Vagina (tissue), 2 donors: ENCODE measurements at regions not wholly inside any gene's neighbourhood (a gene's known extent, or its start where the extent isn't known, plus 50 kb on each side); places are given as distances from the start of the nearest gene placed in this dataset.

Experiments used
- DNase-seq, 2 donors: peaks; one replicate each; pipeline ENCODE4 v3.0.0-alpha.2; 2017; ENCODE audit errors: extremely low spot score in 2 of 2
- H3K27ac ChIP-seq: fragments of 200-600 bp; sonication (generic); one replicate; pipeline ENCODE4 v1.5.1; 2019
- H3K27me3 ChIP-seq: fragments of 200-600 bp; sonication (generic); one replicate; pipeline ENCODE4 v1.5.1; 2019
- H3K36me3 ChIP-seq, 2 donors: fragments of 200-600 bp; sonication (generic); one replicate each; pipeline ENCODE4 v1.5.1; 2017 to 2019
- H3K4me1 ChIP-seq: fragments of 200-600 bp; sonication (generic); one replicate; pipeline ENCODE4 v1.5.1; 2019
- H3K4me3 ChIP-seq, 2 donors: fragments of 200-600 bp; sonication (generic); 1 replicate in 1 of 2; 2 replicates in 1 of 2; pipeline ENCODE4 v1.5.1; 2016 to 2019
- H3K9me3 ChIP-seq: fragments of 200-600 bp; sonication (generic); one replicate; pipeline ENCODE4 v1.5.1; 2019
- CTCF ChIP-seq, 3 experiments: fragments of 450-650 bp in 2 of 3; fragments of 200-600 bp in 1 of 3; sonication (generic) in 1 of 3; IDR thresholded peaks; one replicate each; pipeline ENCODE4 v1.5.1; 2017 to 2019; ENCODE audit warnings: antibody characterized with exemption in 3 of 3, mild to moderate bottlenecking in 2 of 3, moderate library complexity in 2 of 3
- POLR2A ChIP-seq, 2 donors: fragments of 450-650 bp; IDR thresholded peaks; one replicate each; pipeline ENCODE4 v1.6.1; 2017; ENCODE audit warnings: antibody characterized with exemption in 2 of 2, mild to moderate bottlenecking in 2 of 2, moderate library complexity in 2 of 2
- POLR2AphosphoS5 ChIP-seq, 2 donors: sonication (generic); formaldehyde crosslinking; IDR thresholded peaks; one replicate each; pipeline ENCODE4 v1.9.0; 2017; ENCODE audit warnings: antibody characterized with exemption in 2 of 2, mild to moderate bottlenecking in 2 of 2, low read depth in 1 of 2; ENCODE audit not compliant: insufficient read depth in 1 of 2
- intact Hi-C: fragments of 100-400 bp; cut with DNase I; formaldehyde crosslinking; loops from one replicate; pipeline ENCODE4 v1.15.1; 2023

GRCh38 chr2:133955169-133955568 lies 298.7 kb upstream of the MGAT5 start:
- H3K27ac ChIP-seq = no peak overlapping the region
- no peak overlapping the region for H3K4me3 ChIP-seq
- no peaks in the 10 kb centered on the region for H3K4me1 ChIP-seq
- TF ChIP-seq POLR2AphosphoS5 (IDR thresholded peaks at IDR 0.05; ENCODE audit: insufficient read depth in 1 of 2, low read depth in 1 of 2) (no peak), CTCF (IDR thresholded peaks at IDR 0.05) (no peak), POLR2A (IDR thresholded peaks at IDR 0.05) (no peak)
- intact Hi-C loops = no loop called here
- no peaks in the 10 kb centered on the region for H3K36me3 ChIP-seq
- no peak for DNase-seq
- H3K9me3 ChIP-seq = no peaks in the 10 kb centered on the region
- no peaks in the 10 kb centered on the region for H3K27me3 ChIP-seq

GRCh38 chr2:133956434-133956935 lies 297.4 kb upstream of the MGAT5 start:
- H3K27ac ChIP-seq = no peak overlapping the region
- DNase-seq = no peak
- no peaks in the 10 kb centered on the region for H3K4me1 ChIP-seq
- intact Hi-C loops = no loop called here
- no peaks in the 10 kb centered on the region for H3K27me3 ChIP-seq
- H3K4me3 ChIP-seq = no peak overlapping the region
- H3K36me3 ChIP-seq = no peaks in the 10 kb centered on the region
- no peaks in the 10 kb centered on the region for H3K9me3 ChIP-seq
- TF ChIP-seq CTCF (IDR thresholded peaks at IDR 0.05) = no peak
- TF ChIP-seq POLR2AphosphoS5 (IDR thresholded peaks at IDR 0.05; ENCODE audit: insufficient read depth in 1 of 2, low read depth in 1 of 2) = no peak
- TF ChIP-seq POLR2A (IDR thresholded peaks at IDR 0.05) = no peak

- no peaks in the 10 kb centered on the region for H3K27me3 ChIP-seq
- no peak overlapping the region for H3K4me3 ChIP-seq
- no peaks in the 10 kb centered on the region for H3K9me3 ChIP-seq
- H3K36me3 ChIP-seq = no peaks in the 10 kb centered on the region
- no peaks in the 10 kb centered on the region for H3K4me1 ChIP-seq
- H3K27ac ChIP-seq = no peak overlapping the region
- DNase-seq = no peak
- intact Hi-C loops = no loop called here
- TF ChIP-seq POLR2A (IDR thresholded peaks at IDR 0.05) (no peak), POLR2AphosphoS5 (IDR thresholded peaks at IDR 0.05; ENCODE audit: insufficient read depth in 1 of 2, low read depth in 1 of 2) (no peak), CTCF (IDR thresholded peaks at IDR 0.05) (no peak)
Measured at GRCh38 chr2:133957724-133958480, 296.0 kb upstream of the MGAT5 start.

GRCh38 chr2:133959066-133959465 lies 294.8 kb upstream of the MGAT5 start:
- TF ChIP-seq POLR2AphosphoS5 (IDR thresholded peaks at IDR 0.05; ENCODE audit: insufficient read depth in 1 of 2, low read depth in 1 of 2) (no peak), CTCF (IDR thresholded peaks at IDR 0.05) (no peak)
- no peak overlapping the region for H3K4me3 ChIP-seq
- intact Hi-C loops = no loop called here
- no peaks in the 10 kb centered on the region for H3K9me3 ChIP-seq
- H3K27me3 ChIP-seq = no peaks in the 10 kb centered on the region
- no peaks in the 10 kb centered on the region for H3K36me3 ChIP-seq
- DNase-seq = no peak
- no peaks in the 10 kb centered on the region for H3K4me1 ChIP-seq
- H3K27ac ChIP-seq = no peak overlapping the region

- Histone ChIP-seq H3K4me3 (no peak overlapping the region), H3K4me1 (no peaks in the 10 kb centered on the region), H3K27me3 (no peaks in the 10 kb centered on the region), H3K27ac (no peak overlapping the region), H3K9me3 (no peaks in the 10 kb centered on the region), H3K36me3 (no peaks in the 10 kb centered on the region)
- no peak for DNase-seq
- TF ChIP-seq POLR2A (IDR thresholded peaks at IDR 0.05) (no peak), POLR2AphosphoS5 (IDR thresholded peaks at IDR 0.05; ENCODE audit: insufficient read depth in 1 of 2, low read depth in 1 of 2) (no peak), CTCF (IDR thresholded peaks at IDR 0.05) (no peak)
- intact Hi-C loops = no loop called here
Measured at GRCh38 chr2:133966720-133967304, 287.1 kb upstream of the MGAT5 start.
